HG03521 (cell line): ENCODE measurements at regions not wholly inside any gene's neighbourhood (a gene's known extent, or its start where the extent isn't known, plus 50 kb on each side); places are given as distances from the start of the nearest gene placed in this dataset.
"Not testable (repeated sequence)": the region's sequence is repeated elsewhere in the genome, so short reads cannot be mapped to it uniquely, and the experiment has no call there.

Experiments
- ATAC-seq: cut with Tn5 transposase; IDR thresholded peaks from one replicate; pipeline ENCODE4 v1.9.1; 2021; ENCODE audit warnings: mild to moderate bottlenecking, moderate library complexity; ENCODE audit not compliant: unreplicated experiment

- no peak for ATAC-seq
Observed at GRCh38 chr9:129439242-129439641, 181.7 kb downstream of the C9orf50 start.

GRCh38 chr9:129437626-129438323, 183.1 kb downstream of the C9orf50 start:
- ATAC-seq, result no peak

- no peak for ATAC-seq
Observed at GRCh38 chr9:129436751-129437625, 183.9 kb downstream of the C9orf50 start.

- ATAC-seq, result no peak
Observed at GRCh38 chr9:129435988-129436717, 184.7 kb downstream of the C9orf50 start.

GRCh38 chr9:129435291-129435690, 185.6 kb downstream of the C9orf50 start:
- no peak for ATAC-seq

- ATAC-seq, result no peak
Observed at GRCh38 chr9:129434187-129434586, 186.7 kb downstream of the C9orf50 start.

- ATAC-seq, result no peak
Observed at GRCh38 chr9:129432297-129433154, 188.4 kb downstream of the C9orf50 start.

- ATAC-seq, result no peak
Observed at GRCh38 chr9:129430940-129431643, 189.8 kb downstream of the C9orf50 start.

- ATAC-seq, result no peak
Observed at GRCh38 chr9:129428864-129429577, 191.9 kb downstream of the C9orf50 start.

GRCh38 chr9:129427149-129427548, 193.8 kb downstream of the C9orf50 start:
- ATAC-seq, result no peak

- not testable (repeated sequence) for ATAC-seq
Observed at GRCh38 chr9:129423755-129424154, 197.1 kb downstream of the C9orf50 start.

GRCh38 chr9:129423216-129423615, 197.7 kb downstream of the C9orf50 start:
- no peak for ATAC-seq

- ATAC-seq, result no peak
Observed at GRCh38 chr9:129422843-129423192, 198.1 kb downstream of the C9orf50 start.

GRCh38 chr9:129422032-129422842, 198.7 kb downstream of the C9orf50 start:
- no peak for ATAC-seq

- ATAC-seq, result no peak
Observed at GRCh38 chr9:129421371-129421770, 199.5 kb downstream of the C9orf50 start.

- no peak for ATAC-seq
Observed at GRCh38 chr9:129420721-129421120, 200.2 kb downstream of the C9orf50 start.

- no peak for ATAC-seq
Observed at GRCh38 chr9:129419382-129419899, 201.5 kb downstream of the C9orf50 start.

GRCh38 chr9:129418451-129418850, 202.4 kb downstream of the C9orf50 start:
- ATAC-seq, result no peak
